GM12865 (cell line): ENCODE measurements at regions not wholly inside any gene's neighbourhood (a gene's known extent, or its start where the extent isn't known, plus 50 kb on each side); places are given as distances from the start of the nearest gene placed in this dataset.
A peak's percentile ranks its signal among the peaks of the same experiment; 100 is the strongest.

Source experiments
- DNase-seq: peaks from one replicate; pipeline ENCODE4 v3.0.0; 2010; ENCODE audit warnings: low read depth
- H3K4me3 ChIP-seq: 2 replicates; pipeline ENCODE4 v1.5.1; 2011; ENCODE audit warnings: mild to moderate bottlenecking, low read depth, low read length, control low read depth
- TF ChIP-seq, protein P1 (sequence below): IDR thresholded peaks from 2 replicates; pipeline ENCODE4 v1.5.1; 2011; ENCODE audit warnings: low read length, control low read depth, low read depth, inconsistent platforms; ENCODE audit not compliant: insufficient read depth; ENCODE audit errors: missing control alignments

DNA sequence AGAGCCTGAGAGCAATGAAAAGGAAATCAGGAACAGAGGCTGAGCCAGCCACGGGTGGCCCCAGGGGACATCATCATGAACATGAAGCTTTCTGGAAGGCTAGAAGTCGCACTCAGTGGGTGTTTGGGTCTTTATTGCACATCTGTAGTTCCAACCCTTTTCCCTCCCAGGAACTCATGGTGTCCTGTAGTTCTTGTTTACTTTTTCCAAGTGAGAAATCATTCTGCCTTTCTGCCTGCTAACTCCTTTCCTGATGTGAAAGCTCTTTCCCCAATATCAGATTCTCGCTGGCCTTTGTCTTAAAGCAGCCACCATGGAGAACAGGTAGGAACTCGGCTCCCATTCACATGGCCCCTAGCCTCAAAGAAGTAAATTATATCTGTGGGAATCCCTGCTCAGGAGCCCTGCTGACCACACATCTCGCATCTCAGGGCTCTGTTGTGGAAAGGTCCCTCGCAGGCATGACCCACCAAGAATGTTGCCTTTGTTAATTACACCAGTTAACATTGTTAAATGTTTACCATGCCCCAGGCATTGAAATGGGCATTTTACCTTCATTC is 542.7 kb downstream of the TNS3 start:
- H3K4me3 ChIP-seq, result no peak overlapping the region
- DNase-seq, result no peak
- TF ChIP-seq, protein P1, sequence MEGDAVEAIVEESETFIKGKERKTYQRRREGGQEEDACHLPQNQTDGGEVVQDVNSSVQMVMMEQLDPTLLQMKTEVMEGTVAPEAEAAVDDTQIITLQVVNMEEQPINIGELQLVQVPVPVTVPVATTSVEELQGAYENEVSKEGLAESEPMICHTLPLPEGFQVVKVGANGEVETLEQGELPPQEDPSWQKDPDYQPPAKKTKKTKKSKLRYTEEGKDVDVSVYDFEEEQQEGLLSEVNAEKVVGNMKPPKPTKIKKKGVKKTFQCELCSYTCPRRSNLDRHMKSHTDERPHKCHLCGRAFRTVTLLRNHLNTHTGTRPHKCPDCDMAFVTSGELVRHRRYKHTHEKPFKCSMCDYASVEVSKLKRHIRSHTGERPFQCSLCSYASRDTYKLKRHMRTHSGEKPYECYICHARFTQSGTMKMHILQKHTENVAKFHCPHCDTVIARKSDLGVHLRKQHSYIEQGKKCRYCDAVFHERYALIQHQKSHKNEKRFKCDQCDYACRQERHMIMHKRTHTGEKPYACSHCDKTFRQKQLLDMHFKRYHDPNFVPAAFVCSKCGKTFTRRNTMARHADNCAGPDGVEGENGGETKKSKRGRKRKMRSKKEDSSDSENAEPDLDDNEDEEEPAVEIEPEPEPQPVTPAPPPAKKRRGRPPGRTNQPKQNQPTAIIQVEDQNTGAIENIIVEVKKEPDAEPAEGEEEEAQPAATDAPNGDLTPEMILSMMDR, result no peak

- TF ChIP-seq, protein P1, result no peak
- peak; percentile 3 for DNase-seq
- no peak overlapping the region for H3K4me3 ChIP-seq
Measured at GRCh38 chr7:47038621-47039020, 543.3 kb downstream of the TNS3 start.

DNA sequence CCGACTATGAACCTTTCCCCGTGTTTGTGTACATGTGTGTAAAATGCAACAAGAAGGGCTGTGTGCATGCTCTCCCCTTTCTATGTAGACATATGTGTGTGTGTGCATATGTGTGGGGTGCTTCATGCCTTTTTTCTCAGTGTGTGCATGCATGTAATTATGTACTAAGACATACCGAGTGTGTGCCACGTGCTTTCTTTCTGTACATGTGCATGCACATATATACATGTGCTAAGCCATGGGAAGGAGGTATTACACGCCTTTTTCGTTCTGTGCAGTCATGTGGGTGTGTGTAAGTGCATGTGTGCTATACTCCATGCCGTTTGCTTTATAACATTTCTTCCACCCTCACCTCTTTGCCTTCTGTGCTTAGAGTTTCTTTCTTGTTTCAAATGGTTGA is 544.3 kb downstream of the TNS3 start:
- TF ChIP-seq, protein P1, result no peak
- no peak for DNase-seq
- H3K4me3 ChIP-seq, result no peak overlapping the region

DNA sequence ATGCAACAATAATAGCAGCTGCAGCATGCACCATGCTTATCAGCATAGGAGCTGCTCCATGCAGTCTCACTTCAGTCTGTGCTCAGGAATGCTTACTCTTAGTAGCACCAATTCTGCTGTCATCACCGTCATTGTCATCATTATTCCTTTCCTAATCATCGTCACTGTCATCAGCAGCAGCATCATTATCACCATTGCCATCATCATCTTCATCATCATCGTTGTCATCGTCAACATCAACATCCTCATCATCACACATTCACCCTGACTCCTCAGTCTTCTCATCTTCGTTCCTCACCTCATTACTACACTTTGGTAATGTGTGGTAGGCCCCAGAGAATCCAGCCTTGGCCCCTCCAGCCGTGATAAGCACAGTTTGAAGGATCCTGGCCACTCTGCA is 545.0 kb downstream of the TNS3 start:
- DNase-seq, result no peak
- H3K4me3 ChIP-seq, result no peak overlapping the region
- TF ChIP-seq, protein P1, result no peak

- TF ChIP-seq, protein P1, result no peak
- DNase-seq, result no peak
- no peak overlapping the region for H3K4me3 ChIP-seq
Measured at GRCh38 chr7:47035522-47035921, 546.4 kb downstream of the TNS3 start.

DNA sequence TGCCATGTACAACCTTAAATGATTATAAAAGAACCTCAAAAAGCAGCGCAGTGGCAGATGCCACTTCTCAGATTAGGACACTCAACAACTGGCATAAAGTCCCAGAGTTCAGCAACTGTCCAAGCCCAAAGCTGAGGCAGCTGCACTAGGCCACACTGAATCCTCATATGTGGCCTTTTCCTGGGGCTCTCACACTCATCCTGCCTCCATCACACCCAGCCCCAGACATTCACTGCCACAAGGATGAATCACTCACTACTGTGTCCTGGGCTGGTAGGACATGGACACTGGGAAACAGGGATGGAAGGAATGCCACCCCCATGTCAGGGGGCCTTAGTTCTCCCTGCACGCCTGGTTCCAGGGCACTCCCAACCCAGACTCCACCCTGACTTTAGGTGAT is 547.7 kb downstream of the TNS3 start:
- H3K4me3 ChIP-seq, result no peak overlapping the region
- no peak for DNase-seq
- TF ChIP-seq, protein P1, result no peak

GRCh38 chr7:47032536-47032908 is 549.4 kb downstream of the TNS3 start:
- H3K4me3 ChIP-seq, result no peak overlapping the region
- TF ChIP-seq, protein P1, result no peak
- no peak for DNase-seq
